Fibroblast of lung (primary cell): ENCODE measurements at regions not wholly inside any gene's neighbourhood (a gene's known extent, or its start where the extent isn't known, plus 50 kb on each side); places are given as distances from the start of the nearest gene placed in this dataset.
A peak's percentile ranks its signal among the peaks of the same experiment; 100 is the strongest.

Source experiments
- DNase-seq, 2 donors: peaks; one replicate each; pipeline versions ENCODE4 v3.0.0 to v3.0.0-alpha.2; 2010; ENCODE audit warnings: low read depth in 2 of 2
- H2AFZ ChIP-seq: 2 replicates; pipeline ENCODE4 v1.5.1; 2012; ENCODE audit warnings: low read length, control low read depth, inconsistent platforms
- H3K27ac ChIP-seq: 2 replicates; pipeline ENCODE4 v1.5.1; 2011; ENCODE audit warnings: low read length, control low read depth; ENCODE audit not compliant: insufficient read depth
- H3K27me3 ChIP-seq: 2 replicates; pipeline ENCODE4 v1.5.1; 2011; ENCODE audit warnings: mild to moderate bottlenecking, low read length; ENCODE audit not compliant: control insufficient read depth, insufficient read depth
- H3K36me3 ChIP-seq: 2 replicates; pipeline ENCODE4 v1.5.1; 2011; ENCODE audit warnings: low read length; ENCODE audit not compliant: control insufficient read depth, insufficient read depth
- H3K4me1 ChIP-seq: 2 replicates; pipeline ENCODE4 v1.5.1; 2011; ENCODE audit warnings: low read length; ENCODE audit not compliant: control insufficient read depth, insufficient read depth; ENCODE audit errors: extremely low read depth
- H3K4me2 ChIP-seq: 2 replicates; pipeline ENCODE4 v1.5.1; 2011; ENCODE audit warnings: low read length, control low read depth; ENCODE audit not compliant: insufficient read depth; ENCODE audit errors: extremely low read depth
- H3K4me3 ChIP-seq, 4 experiments: fragments of 200-600 bp in 1 of 4; sonication (generic) in 1 of 4; replicated peaks in 1 of 4; 2 replicates each; pipeline ENCODE4 v1.5.1; 2011 to 2016; ENCODE audit warnings: low read length in 4 of 4, low read depth in 3 of 4, mild to moderate bottlenecking in 3 of 4, control low read depth in 2 of 4, inconsistent platforms in 1 of 4, mixed read lengths in 1 of 4; ENCODE audit not compliant: insufficient read depth in 1 of 4; ENCODE audit errors: control extremely low read depth in 1 of 4
- H3K79me2 ChIP-seq: 2 replicates; pipeline ENCODE4 v1.5.1; 2012; ENCODE audit warnings: mild to moderate bottlenecking, low read length, inconsistent platforms; ENCODE audit not compliant: control insufficient read depth, insufficient read depth
- H3K9ac ChIP-seq: 2 replicates; pipeline ENCODE4 v1.5.1; 2011; ENCODE audit warnings: mild to moderate bottlenecking, low read length, control low read depth; ENCODE audit not compliant: insufficient read depth
- H3K9me3 ChIP-seq: 2 replicates; pipeline ENCODE4 v1.5.1; 2012; ENCODE audit warnings: low read depth, low read length; ENCODE audit not compliant: control insufficient read depth, insufficient read depth
- H4K20me1 ChIP-seq: 2 replicates; pipeline ENCODE4 v1.5.1; 2011; ENCODE audit warnings: low read length; ENCODE audit not compliant: control insufficient read depth, insufficient read depth; ENCODE audit errors: extremely low read depth
- EZH2 ChIP-seq: IDR thresholded peaks from 2 replicates; pipeline ENCODE4 v1.5.1; 2012; ENCODE audit warnings: low read length, control low read depth, mild to moderate bottlenecking; ENCODE audit errors: missing control alignments
- TF ChIP-seq, protein P1 (sequence below), 2 donors: IDR thresholded peaks in 1 of 2; conservative IDR thresholded peaks in 1 of 2; 1 replicate in 1 of 2; 2 replicates in 1 of 2; pipeline ENCODE4 v1.5.1; 2011 to 2012; ENCODE audit warnings: low read length in 2 of 2, control low read depth in 1 of 2, inconsistent platforms in 1 of 2, low read depth in 1 of 2, mild to moderate bottlenecking in 1 of 2

DNA sequence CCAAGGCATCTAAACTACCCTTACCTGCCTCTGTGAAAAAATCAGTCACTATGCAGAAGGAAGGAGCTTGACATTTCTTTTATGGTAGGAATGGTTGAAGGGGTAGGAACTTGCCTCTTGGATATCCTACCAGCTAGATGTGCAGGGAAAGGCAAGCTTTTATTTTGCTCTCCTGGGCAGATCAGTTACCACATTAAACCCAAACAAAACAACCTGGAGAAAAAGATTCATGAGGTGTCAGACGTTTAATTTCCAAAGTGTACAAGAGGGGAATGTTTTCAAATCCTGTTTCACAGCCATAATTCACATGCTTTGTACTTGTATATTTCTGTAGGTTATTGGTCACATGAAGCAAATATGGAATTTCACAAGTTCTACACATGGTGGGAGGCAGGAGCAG, 67.0 kb upstream of the IFNG-AS1 start:
- Histone ChIP-seq H3K79me2 (no peaks in the 10 kb centered on the region), H3K36me3 (no peaks in the 10 kb centered on the region), H3K9me3 (no peaks in the 10 kb centered on the region), H3K27ac (no peak overlapping the region), H3K27me3 (no peaks in the 10 kb centered on the region), H3K9ac (no peak overlapping the region), H3K4me2 (no peak overlapping the region), H2AFZ (no peak overlapping the region), H3K4me3 (no peak overlapping the region), H3K4me1 (no peaks in the 10 kb centered on the region), H4K20me1 (no peaks in the 10 kb centered on the region)
- DNase-seq: no peak
- TF ChIP-seq, protein P1, sequence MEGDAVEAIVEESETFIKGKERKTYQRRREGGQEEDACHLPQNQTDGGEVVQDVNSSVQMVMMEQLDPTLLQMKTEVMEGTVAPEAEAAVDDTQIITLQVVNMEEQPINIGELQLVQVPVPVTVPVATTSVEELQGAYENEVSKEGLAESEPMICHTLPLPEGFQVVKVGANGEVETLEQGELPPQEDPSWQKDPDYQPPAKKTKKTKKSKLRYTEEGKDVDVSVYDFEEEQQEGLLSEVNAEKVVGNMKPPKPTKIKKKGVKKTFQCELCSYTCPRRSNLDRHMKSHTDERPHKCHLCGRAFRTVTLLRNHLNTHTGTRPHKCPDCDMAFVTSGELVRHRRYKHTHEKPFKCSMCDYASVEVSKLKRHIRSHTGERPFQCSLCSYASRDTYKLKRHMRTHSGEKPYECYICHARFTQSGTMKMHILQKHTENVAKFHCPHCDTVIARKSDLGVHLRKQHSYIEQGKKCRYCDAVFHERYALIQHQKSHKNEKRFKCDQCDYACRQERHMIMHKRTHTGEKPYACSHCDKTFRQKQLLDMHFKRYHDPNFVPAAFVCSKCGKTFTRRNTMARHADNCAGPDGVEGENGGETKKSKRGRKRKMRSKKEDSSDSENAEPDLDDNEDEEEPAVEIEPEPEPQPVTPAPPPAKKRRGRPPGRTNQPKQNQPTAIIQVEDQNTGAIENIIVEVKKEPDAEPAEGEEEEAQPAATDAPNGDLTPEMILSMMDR (conservative IDR thresholded peaks at IDR 0.05 in 1 of 2, IDR thresholded peaks at IDR 0.05 in 1 of 2; ENCODE audit: low read depth in 1 of 2, low read length in 2 of 2): no peak
- TF ChIP-seq EZH2: no peak

DNA sequence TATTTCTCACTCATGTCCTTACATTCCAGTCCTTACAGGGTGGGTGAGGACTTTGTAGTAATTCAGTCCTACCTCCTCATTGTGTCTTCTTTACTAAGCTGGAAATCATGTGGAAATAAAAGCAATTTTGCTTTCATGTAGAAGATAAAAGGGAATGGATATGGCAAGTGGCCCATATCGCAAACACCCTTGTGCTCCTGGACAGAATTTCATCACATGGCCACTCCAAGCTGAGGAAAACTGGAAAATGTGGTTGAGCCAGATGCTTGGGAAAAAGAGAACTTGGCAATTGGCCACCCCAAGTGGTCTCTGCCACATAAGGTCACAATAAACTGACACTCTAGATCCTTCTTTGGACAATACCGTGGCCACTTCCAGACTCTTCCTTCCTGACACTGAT, 64.2 kb upstream of the IFNG-AS1 start:
- no peak overlapping the region for H3K4me3 ChIP-seq
- TF ChIP-seq, protein P1 (conservative IDR thresholded peaks at IDR 0.05 in 1 of 2, IDR thresholded peaks at IDR 0.05 in 1 of 2; ENCODE audit: low read depth in 1 of 2, low read length in 2 of 2): no peak
- no peak for TF ChIP-seq EZH2
- H3K79me2 ChIP-seq: no peaks in the 10 kb centered on the region
- H4K20me1 ChIP-seq: no peaks in the 10 kb centered on the region
- DNase-seq: peak in 1 of 2 donors; percentile 65
- no peaks in the 10 kb centered on the region for H3K27me3 ChIP-seq
- H3K36me3 ChIP-seq: no peaks in the 10 kb centered on the region
- H3K27ac ChIP-seq: no peak overlapping the region
- H3K9me3 ChIP-seq: no peaks in the 10 kb centered on the region
- no peak overlapping the region for H3K4me2 ChIP-seq
- H3K9ac ChIP-seq: no peak overlapping the region
- H2AFZ ChIP-seq: no peak overlapping the region
- H3K4me1 ChIP-seq: no peaks in the 10 kb centered on the region

DNA sequence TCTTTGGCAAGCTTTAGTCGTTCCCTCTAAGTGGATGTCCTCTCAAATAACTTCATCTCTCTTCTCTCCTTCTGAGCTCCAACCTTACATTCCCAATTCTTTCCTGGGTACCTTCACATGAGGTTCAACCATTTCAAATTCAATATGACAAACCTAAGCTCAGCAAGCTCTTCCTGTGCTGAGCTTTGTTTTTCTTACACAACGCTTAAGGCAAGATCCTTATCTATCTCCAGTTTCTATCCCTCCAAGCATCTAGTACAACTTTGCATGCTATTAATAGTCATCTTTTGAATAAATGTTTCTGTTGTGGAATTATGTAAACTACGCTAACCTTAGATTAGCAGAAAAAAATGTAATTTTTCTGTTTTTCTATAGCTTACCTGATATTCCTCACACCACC, 63.7 kb upstream of the IFNG-AS1 start:
- no peak overlapping the region for H3K27ac ChIP-seq
- H3K9ac ChIP-seq: no peak overlapping the region
- no peaks in the 10 kb centered on the region for H3K4me1 ChIP-seq
- H3K9me3 ChIP-seq: no peaks in the 10 kb centered on the region
- H3K79me2 ChIP-seq: no peaks in the 10 kb centered on the region
- H3K36me3 ChIP-seq: no peaks in the 10 kb centered on the region
- no peaks in the 10 kb centered on the region for H4K20me1 ChIP-seq
- no peak overlapping the region for H3K4me2 ChIP-seq
- H3K27me3 ChIP-seq: no peaks in the 10 kb centered on the region
- DNase-seq: peak in 1 of 2 donors; percentile 24
- TF ChIP-seq, protein P1 (conservative IDR thresholded peaks at IDR 0.05 in 1 of 2, IDR thresholded peaks at IDR 0.05 in 1 of 2; ENCODE audit: low read depth in 1 of 2, low read length in 2 of 2): no peak
- no peak for TF ChIP-seq EZH2
- no peak overlapping the region for H2AFZ ChIP-seq
- no peak overlapping the region for H3K4me3 ChIP-seq
